Stomach (tissue), 4 donors: ENCODE measurements at regions not wholly inside any gene's neighbourhood (a gene's known extent, or its start where the extent isn't known, plus 50 kb on each side); places are given as distances from the start of the nearest gene placed in this dataset.

Experiments used
- EP300 ChIP-seq: sonication (generic); formaldehyde crosslinking; IDR thresholded peaks from one replicate; pipeline ENCODE4 v1.6.1; 2017; ENCODE audit warnings: antibody characterized with exemption
- POLR2A ChIP-seq, 4 donors: fragments of 450-650 bp; IDR thresholded peaks; one replicate each; pipeline ENCODE4 v1.6.1; 2016; ENCODE audit warnings: antibody characterized with exemption in 4 of 4, control low read depth in 2 of 4, mild to moderate bottlenecking in 1 of 4, moderate library complexity in 1 of 4
- POLR2AphosphoS5 ChIP-seq, 3 donors: sonication (generic); formaldehyde crosslinking; IDR thresholded peaks; one replicate each; pipeline ENCODE4 v1.6.1; 2016; ENCODE audit warnings: antibody characterized with exemption in 3 of 3
- TF ChIP-seq, protein P1 (sequence below), 7 experiments: fragments of 450-650 bp in 4 of 7; fragments of 200-600 bp in 3 of 7; sonication (generic) in 3 of 7; IDR thresholded peaks; one replicate each; pipeline ENCODE4 v1.5.1; 2016 to 2019; ENCODE audit warnings: antibody characterized with exemption in 7 of 7, control low read depth in 2 of 7, mild to moderate bottlenecking in 1 of 7

DNA sequence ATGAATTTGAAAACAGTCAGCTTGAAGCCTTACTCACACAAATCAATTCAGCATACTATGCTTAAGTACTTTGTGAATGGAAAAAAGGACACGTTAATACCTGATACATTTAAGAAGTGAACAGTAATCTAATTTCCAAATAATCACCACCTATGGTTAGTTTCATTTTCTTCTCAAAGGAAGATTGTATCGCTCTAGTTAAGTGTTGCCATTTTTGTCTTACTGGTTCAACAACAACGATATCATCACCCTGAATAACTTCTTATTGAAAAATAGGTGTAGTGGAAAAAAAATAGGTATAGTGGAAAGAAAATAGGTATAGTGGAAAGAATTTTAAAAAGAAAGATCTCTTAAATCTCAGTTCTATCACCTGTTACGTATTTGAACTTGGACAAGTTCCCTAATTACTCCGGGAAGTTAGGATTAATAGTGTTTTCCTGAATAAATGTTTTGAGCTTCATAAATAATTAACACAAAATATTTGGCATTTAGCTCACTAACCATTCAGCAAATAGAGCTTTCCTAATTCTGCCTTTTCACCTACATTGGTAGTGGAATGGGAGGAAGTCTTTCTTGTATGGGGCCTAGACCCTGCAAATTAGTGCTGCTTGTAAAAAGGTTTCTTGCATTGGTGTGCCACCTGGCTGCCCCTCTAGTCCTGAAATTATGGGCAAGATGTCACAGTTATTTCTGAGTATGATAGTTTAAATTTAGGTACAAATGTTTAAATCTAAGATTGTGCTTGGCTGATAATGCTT is 502.6 kb upstream of the NMUR2 start:
- TF ChIP-seq, protein P1, sequence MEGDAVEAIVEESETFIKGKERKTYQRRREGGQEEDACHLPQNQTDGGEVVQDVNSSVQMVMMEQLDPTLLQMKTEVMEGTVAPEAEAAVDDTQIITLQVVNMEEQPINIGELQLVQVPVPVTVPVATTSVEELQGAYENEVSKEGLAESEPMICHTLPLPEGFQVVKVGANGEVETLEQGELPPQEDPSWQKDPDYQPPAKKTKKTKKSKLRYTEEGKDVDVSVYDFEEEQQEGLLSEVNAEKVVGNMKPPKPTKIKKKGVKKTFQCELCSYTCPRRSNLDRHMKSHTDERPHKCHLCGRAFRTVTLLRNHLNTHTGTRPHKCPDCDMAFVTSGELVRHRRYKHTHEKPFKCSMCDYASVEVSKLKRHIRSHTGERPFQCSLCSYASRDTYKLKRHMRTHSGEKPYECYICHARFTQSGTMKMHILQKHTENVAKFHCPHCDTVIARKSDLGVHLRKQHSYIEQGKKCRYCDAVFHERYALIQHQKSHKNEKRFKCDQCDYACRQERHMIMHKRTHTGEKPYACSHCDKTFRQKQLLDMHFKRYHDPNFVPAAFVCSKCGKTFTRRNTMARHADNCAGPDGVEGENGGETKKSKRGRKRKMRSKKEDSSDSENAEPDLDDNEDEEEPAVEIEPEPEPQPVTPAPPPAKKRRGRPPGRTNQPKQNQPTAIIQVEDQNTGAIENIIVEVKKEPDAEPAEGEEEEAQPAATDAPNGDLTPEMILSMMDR (IDR thresholded peaks at IDR 0.05), result peak in 1 of 7 experiments; percentile 12
- TF ChIP-seq POLR2A (IDR thresholded peaks at IDR 0.05) (no peak), EP300 (no peak), POLR2AphosphoS5 (IDR thresholded peaks at IDR 0.05) (no peak)
